Activated gamma-delta T cell (primary cell): ENCODE measurements at regions not wholly inside any gene's neighbourhood (a gene's known extent, or its start where the extent isn't known, plus 50 kb on each side); places are given as distances from the start of the nearest gene placed in this dataset.
"Not testable (repeated sequence)": the region's sequence is repeated elsewhere in the genome, so short reads cannot be mapped to it uniquely, and the experiment has no call there.

Source experiments
- DNase-seq: peaks from one replicate; lab custom pipeline; 2025; lab: John Stamatoyannopoulos, UW

GRCh38 chr17:53490447-53490968 is 332.2 kb upstream of the KIF2B start:
- DNase-seq: no peak

DNA sequence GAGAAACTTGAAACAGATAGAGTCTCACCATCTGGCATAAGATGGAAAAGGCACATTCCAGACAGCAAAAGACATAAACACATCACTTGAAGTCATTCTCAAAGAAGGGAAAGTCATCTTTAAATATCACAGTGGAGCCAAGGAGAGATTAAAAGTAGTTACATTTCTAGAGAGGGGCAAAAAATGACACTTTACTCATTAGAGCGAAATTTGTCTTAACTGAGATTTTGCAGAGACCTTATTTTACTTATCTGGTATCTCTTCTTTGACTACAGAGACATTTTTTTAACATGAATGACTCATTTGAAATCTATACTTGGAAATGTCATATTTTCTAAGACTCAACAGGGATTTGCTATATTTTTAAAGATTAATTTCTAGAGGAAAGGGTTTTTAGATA is 339.0 kb upstream of the KIF2B start:
- DNase-seq: no peak

GRCh38 chr17:53475002-53475401 is 347.7 kb upstream of the KIF2B start:
- no peak for DNase-seq

DNA sequence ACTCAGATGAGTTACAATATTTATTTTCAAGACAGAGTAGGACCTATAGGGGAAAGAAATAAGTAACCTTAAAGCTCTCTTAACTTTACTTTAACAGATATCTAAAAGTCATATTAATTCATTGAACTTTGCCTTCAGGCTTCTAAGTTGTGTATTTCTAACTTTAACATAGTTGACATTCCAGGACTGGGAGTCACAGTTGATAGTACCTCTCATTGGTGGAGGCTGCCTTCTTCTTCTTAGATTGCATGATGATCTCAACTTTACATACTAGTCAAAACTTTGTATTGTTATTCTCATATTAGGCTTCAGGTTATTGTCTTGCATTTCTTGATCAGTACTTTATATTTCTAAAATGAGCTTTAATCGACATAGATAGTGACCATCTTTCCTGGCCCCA is 350.1 kb upstream of the KIF2B start:
- DNase-seq: no peak

- no peak for DNase-seq
Measured at GRCh38 chr17:53471514-53471913, 351.2 kb upstream of the KIF2B start.

DNA sequence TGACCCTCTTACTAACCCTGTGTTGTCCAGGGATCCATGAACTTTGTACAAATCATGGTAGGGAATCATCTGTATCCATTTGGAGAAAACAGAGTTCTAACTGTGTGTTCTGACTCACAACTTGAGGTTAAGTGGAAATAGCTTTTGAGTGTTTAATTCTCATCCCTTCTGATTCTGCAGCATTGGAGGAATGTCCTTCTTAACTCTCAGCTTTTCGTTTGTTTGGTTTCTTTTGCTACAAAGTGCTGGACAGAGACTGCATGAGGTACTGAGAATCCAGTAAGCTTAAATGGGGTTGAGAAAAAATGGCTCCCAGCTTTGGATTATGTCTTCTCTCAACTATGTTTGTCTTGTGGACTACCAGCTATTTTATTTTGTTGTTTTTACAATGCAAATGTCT is 352.1 kb upstream of the KIF2B start:
- DNase-seq: no peak

DNA sequence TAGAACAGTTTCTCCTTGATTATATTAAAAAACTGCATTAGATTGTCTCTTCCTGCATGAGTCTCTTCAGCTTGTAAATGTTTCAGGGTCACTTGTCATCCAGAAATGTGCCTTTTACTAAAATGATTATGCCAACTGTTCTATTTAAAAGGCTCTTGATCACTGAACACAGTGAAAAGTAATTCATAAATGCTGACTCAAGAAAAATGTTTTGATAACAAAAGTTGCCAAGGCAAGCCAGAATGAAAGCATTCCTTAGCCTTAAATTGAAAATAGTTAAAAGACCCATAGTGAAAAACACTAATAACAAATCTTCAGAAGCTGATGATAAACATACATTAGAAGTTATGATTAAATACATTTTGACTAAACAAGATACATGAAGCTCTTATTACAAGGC is 356.0 kb upstream of the KIF2B start:
- DNase-seq: no peak

DNA sequence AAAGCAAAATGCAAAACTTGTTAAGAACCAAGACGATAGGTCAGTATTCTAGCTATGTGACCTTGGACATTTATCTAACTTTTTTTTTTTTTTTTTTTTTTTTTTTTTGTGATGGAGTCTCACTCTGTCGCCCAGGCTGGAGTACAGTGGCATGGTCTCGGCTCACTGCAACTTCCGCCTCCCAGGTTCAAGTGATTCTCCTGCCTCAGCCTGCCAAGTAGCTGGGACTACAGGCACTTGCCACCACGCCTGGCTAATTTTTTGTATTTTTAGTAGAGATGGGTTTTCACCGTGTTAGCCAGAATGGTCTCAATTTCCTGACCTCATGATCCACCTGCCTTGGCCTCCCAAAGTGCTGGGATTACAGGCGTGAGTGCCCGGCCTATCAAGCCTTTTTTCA is 358.3 kb upstream of the KIF2B start:
- DNase-seq: not testable (repeated sequence)

DNA sequence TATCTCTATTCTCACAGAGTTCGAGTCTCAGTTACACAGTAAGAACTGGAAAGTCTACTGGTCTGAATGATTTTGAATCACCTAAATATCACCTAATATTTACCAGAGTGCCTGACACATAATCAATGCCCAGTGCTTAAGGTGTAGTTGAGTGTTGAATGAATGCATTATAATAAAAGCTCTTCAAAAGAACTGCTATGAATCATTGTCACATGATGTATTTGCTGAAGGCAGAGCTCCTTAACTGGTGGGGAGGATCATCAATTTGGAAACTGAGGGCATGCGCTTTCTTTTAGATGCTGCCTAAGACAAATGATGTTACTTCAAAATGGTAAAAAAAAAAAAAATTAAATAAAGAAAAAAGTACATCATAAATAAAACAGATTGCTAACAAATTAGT is 359.4 kb upstream of the KIF2B start:
- DNase-seq: no peak

DNA sequence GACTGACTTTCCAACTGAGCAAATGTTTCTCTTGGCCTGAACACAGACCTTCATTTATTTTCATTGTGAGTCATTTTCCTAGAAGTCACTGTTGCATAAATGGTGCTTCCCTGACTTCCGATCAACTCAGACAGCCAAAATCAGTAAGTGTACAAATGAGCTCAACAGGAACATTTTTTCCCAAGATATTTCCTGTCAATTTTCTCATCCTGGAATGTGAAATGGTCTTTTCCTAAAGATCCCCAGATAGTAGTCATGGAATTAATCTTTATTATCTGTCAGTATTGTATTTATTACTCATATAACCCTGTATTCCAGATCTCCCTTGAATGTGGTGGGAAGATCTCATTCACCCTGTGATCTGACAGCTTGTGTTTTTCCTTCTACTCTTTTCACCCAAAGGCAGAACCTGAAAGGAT is 360.3 kb upstream of the KIF2B start:
- no peak for DNase-seq

DNA sequence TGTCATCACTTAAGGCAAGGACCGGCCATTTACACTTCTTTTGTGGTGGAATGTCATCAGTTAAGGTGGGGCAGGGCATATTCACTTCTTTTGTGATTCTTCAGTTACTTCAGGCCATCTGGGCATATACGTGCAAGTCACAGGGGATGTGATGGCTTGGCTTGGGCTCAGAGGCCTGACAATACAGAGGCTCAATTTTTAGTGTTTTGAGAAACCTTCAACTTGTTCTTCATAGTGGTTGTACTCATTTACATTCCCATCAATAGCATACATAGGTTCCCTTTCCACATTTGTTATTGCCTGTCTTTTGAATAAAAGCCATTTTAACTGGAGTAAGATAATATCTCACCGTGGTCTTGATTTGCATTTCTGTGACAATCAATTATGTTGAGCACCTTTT is 366.8 kb upstream of the KIF2B start:
- DNase-seq: not testable (repeated sequence)

DNA sequence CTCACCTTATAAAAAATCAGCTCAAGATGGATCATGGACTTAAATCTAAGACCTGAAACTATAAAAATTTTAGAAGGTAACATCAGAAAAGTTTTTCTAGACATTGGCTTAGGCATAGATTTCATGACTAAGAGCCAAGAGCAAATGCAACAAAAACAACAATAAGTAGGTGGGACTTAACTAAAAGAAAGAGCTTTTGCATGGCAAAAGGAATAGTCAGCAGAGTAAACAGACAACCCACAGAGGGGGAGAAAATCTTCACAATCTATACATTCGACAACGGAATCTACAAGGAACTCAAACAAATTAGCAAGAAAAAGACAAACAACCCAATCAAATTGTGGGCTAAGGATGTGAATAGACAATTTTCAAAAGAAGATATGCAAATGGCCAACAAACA is 368.4 kb upstream of the KIF2B start:
- no peak for DNase-seq

GRCh38 chr17:53449324-53449723 is 373.4 kb upstream of the KIF2B start:
- no peak for DNase-seq

GRCh38 chr17:53428913-53429312 is 393.8 kb upstream of the KIF2B start:
- DNase-seq: no peak

GRCh38 chr17:53426505-53426904 is 396.2 kb upstream of the KIF2B start:
- DNase-seq: no peak

GRCh38 chr17:53420035-53420641 is 402.6 kb upstream of the KIF2B start:
- no peak for DNase-seq

DNA sequence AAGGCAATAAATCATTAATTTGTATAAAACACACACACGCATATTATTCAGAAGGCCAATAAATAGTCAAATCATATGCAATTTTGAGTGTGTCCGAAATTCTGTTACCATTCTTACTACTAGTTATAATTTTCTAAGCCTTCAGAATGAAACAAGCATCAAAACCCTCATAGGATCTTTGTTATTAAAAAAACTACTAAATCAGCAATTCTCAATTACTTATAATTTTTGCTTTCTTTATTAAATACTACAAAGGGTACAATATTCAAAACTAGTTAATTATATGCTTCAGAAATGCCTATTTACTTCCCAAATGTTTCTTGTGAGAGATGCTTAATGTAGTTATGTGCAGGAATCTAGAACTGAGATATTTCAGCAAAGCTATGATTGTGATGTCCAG is 413.1 kb upstream of the KIF2B start:
- DNase-seq: no peak

DNA sequence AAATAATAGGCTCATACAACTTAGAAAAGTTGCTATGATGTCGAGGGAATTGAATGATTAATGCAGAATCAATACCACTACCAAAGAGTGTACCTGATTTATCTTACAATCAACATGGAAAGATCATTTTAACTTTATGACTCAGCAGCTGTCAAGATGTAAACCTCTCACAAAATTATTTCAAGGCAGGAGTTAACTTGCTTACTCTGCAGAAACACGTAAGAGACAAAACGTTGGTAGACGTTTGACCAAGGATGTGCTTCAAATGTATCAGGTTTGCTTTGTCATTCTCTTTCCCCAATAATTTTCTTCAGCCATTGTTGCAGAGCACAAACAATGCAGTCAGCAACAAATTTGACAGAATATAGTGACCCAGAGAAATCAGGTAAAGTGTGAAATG is 415.8 kb upstream of the KIF2B start:
- no peak for DNase-seq

- DNase-seq: no peak
Measured at GRCh38 chr17:53391197-53391596, 431.5 kb upstream of the KIF2B start.

DNA sequence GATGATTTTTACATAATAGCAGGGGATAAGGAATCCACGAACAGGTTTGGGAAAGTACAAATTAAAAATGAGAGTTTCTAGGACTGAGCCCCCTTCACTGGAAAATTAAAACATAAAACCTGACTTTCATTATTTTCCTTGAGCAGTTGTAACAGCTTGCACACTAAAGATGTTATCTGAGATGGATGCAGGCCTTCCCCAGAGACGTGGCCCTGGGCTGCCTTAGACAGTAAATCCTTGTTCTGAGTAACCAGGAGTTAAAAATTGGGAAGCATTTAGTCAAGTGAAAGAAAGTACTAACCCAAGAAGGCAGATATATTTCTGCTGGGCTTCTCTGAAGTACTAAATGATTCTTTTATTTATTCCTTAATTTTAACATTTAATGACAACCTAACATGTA is 432.2 kb upstream of the KIF2B start:
- no peak for DNase-seq

DNA sequence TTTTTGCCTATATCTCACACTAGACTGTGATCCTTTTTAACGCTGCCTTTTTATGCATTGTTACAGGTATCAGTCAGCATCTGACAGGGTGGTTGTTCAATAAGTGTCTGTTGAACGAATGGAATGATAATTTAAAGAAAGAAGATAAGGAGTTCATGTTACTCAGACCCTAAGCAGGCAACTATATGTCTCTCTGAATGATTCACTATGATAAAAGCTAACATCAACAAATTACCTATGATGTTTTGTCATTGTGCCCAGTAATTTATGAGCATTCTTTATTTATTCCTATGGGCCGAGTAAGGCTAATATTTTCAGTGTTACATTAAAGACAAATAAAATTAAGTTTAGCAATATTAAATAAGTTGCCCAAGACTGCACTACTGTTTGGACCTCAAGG is 435.0 kb upstream of the KIF2B start:
- no peak for DNase-seq

- DNase-seq: no peak
Measured at GRCh38 chr17:53353919-53354351, 468.8 kb upstream of the KIF2B start.

DNA sequence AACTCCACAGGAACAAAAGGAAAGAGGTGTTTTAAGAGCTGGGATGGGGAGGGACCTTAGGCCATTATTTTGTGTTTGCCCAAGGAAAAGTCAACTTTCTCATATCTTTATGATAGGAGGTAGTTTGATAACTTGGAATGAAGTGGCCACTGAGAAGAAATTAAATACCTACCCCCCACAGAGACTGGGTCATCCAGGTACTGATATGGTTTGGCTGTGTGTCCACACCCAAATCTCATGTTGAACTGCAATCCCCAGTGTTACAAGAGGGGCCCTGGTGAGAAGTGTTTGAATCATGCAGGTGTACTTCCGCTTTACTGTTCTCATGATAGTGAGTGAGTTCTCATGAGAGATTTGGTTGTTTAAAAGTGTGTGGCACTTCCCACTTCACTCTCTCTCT is 477.9 kb upstream of the KIF2B start:
- DNase-seq: no peak

GRCh38 chr17:53336281-53336680 is 486.4 kb upstream of the KIF2B start:
- DNase-seq: no peak
